PC-3 (cell line): ENCODE measurements at regions not wholly inside any gene's neighbourhood (a gene's known extent, or its start where the extent isn't known, plus 50 kb on each side); places are given as distances from the start of the nearest gene placed in this dataset.

Source experiments
- ATAC-seq: fragments of 200-7000 bp; cut with Tn5 transposase; 2 replicates; pipeline ENCODE4 v1.9.1; 2020; ENCODE audit warnings: mild to moderate bottlenecking, moderate library complexity
- BruUV-seq: library from RNA; stranded (reverse); fragments of 400-500 nt; replicated peaks from 2 replicates; lab custom pipeline; 2021; lab: Mats Ljungman, UMichigan
- CTCF ChIA-PET: fragments of 300-600 bp; sonication (Branson Sonifier 250); formaldehyde crosslinking; loops from one replicate; lab custom pipeline; 2022; ENCODE audit warnings: antibody characterized with exemption; lab: Charles Lee
- POLR2A ChIA-PET: fragments of 300-600 bp; sonication (Branson Sonifier 250); formaldehyde crosslinking; loops from one replicate; lab custom pipeline; 2022; ENCODE audit warnings: antibody characterized with exemption; ENCODE audit not compliant: unreplicated experiment; lab: Charles Lee
- DNase-seq: peaks from one replicate; pipeline ENCODE4 v3.0.0-alpha.2; 2015
- H2AFZ ChIP-seq: fragments of 300-600 bp; sonication (generic); 2 replicates; pipeline ENCODE4 v1.6.0; 2016; ENCODE audit warnings: antibody characterized with exemption, low read length
- H3F3A ChIP-seq: fragments of 300-600 bp; sonication (generic); one replicate; pipeline ENCODE4 v1.6.0; 2017; ENCODE audit warnings: antibody characterized with exemption, low read length, control low read depth, mild to moderate bottlenecking; ENCODE audit not compliant: unreplicated experiment
- H3K27ac ChIP-seq: fragments of 300-600 bp; sonication (generic); 2 replicates; pipeline ENCODE4 v1.5.1; 2016; ENCODE audit warnings: mild to moderate bottlenecking, low read length
- H3K27me3 ChIP-seq: fragments of 300-600 bp; sonication (generic); 2 replicates; pipeline ENCODE4 v1.6.1; 2016; ENCODE audit warnings: low read length, mixed read lengths
- H3K36me3 ChIP-seq: fragments of 300-600 bp; sonication (generic); 2 replicates; pipeline ENCODE4 v1.6.1; 2016; ENCODE audit warnings: low read depth, mixed run types, low read length, mixed read lengths
- H3K4me1 ChIP-seq: fragments of 300-600 bp; sonication (generic); 2 replicates; pipeline ENCODE4 v1.5.1; 2016; ENCODE audit warnings: low read length; ENCODE audit not compliant: insufficient read depth
- H3K4me2 ChIP-seq: fragments of 300-600 bp; sonication (generic); 2 replicates; pipeline ENCODE4 v1.6.0; 2016; ENCODE audit warnings: low read length
- H3K4me3 ChIP-seq: fragments of 300-600 bp; sonication (generic); 2 replicates; pipeline ENCODE4 v1.5.1; 2016; ENCODE audit warnings: mild to moderate bottlenecking, low read length, mixed read lengths
- H3K79me2 ChIP-seq: fragments of 300-600 bp; sonication (generic); 2 replicates; pipeline ENCODE4 v1.6.1; 2017; ENCODE audit warnings: low read length, mixed read lengths
- H3K9ac ChIP-seq: fragments of 300-600 bp; sonication (generic); 2 replicates; pipeline ENCODE4 v1.6.0; 2016; ENCODE audit warnings: mild to moderate bottlenecking, low read length
- H3K9me2 ChIP-seq: fragments of 300-600 bp; sonication (generic); replicated peaks from 2 replicates; pipeline ENCODE4 v1.6.1; 2016; ENCODE audit warnings: mixed run types, low read length, mixed read lengths
- H3K9me3 ChIP-seq: fragments of 300-600 bp; sonication (generic); 2 replicates; pipeline ENCODE4 v1.6.1; 2016; ENCODE audit warnings: low read length, mixed read lengths
- H4K20me1 ChIP-seq: fragments of 300-600 bp; sonication (generic); 2 replicates; pipeline ENCODE4 v1.6.1; 2016; ENCODE audit warnings: low read length, mixed read lengths
- CTCF ChIP-seq: fragments of 300-600 bp; sonication (generic); conservative IDR thresholded peaks from 2 replicates; pipeline ENCODE4 v1.5.1; 2017; ENCODE audit warnings: antibody characterized with exemption, low read depth, mild to moderate bottlenecking, low read length
- EZH2 ChIP-seq: fragments of 300-600 bp; sonication (generic); IDR thresholded peaks from one replicate; pipeline ENCODE4 v1.6.1; 2017; ENCODE audit warnings: antibody characterized with exemption, mild to moderate bottlenecking, low read length; ENCODE audit not compliant: unreplicated experiment
- EZH2phosphoT487 ChIP-seq: fragments of 300-600 bp; sonication (generic); IDR thresholded peaks from 2 replicates; pipeline ENCODE4 v1.6.1; 2018; ENCODE audit warnings: mild to moderate bottlenecking, antibody characterized with exemption, low read length, borderline replicate concordance
- intact Hi-C: fragments of 100-400 bp; cut with micrococcal nuclease; formaldehyde crosslinking; loops from 2 replicates; pipeline ENCODE4 v1.9.0; 2023

- no peaks in the 10 kb centered on the region for H3F3A ChIP-seq
- no peak overlapping the region for H3K4me3 ChIP-seq
- H4K20me1 ChIP-seq = no peaks in the 10 kb centered on the region
- no peaks in the 10 kb centered on the region for H3K9me3 ChIP-seq
- ChIA-PET CTCF (no interaction called here), POLR2A (no interaction called here)
- no peaks in the 10 kb centered on the region for H3K36me3 ChIP-seq
- ATAC-seq = no peak
- BruUV-seq = no TSS peak
- H3K79me2 ChIP-seq = no peaks in the 10 kb centered on the region
- no peaks in the 10 kb centered on the region for H3K4me1 ChIP-seq
- H3K27me3 ChIP-seq = no peaks in the 10 kb centered on the region
- H2AFZ ChIP-seq = no peak overlapping the region
- no peaks in the 10 kb centered on the region for H3K9me2 ChIP-seq
- intact Hi-C loops = no loop called here
- no peak for TF ChIP-seq EZH2
- TF ChIP-seq EZH2phosphoT487 = no peak
- TF ChIP-seq CTCF = no peak
- H3K9ac ChIP-seq = no peak overlapping the region
- H3K27ac ChIP-seq = no peak overlapping the region
- no peak overlapping the region for H3K4me2 ChIP-seq
- DNase-seq = no peak
These were observed 74.6 kb upstream of the RNF152 start for GRCh38 chr18:61967252-61967891.

- H3K27me3 ChIP-seq = no peaks in the 10 kb centered on the region
- no peak overlapping the region for H3K27ac ChIP-seq
- ATAC-seq (no peak), DNase-seq (no peak)
- H3K79me2 ChIP-seq = no peaks in the 10 kb centered on the region
- no TSS peak for BruUV-seq
- H3K9ac ChIP-seq = no peak overlapping the region
- no peak overlapping the region for H3K4me2 ChIP-seq
- no peaks in the 10 kb centered on the region for H3K36me3 ChIP-seq
- ChIA-PET POLR2A (no interaction called here), CTCF (no interaction called here)
- H3K4me1 ChIP-seq = no peaks in the 10 kb centered on the region
- no peak overlapping the region for H3K4me3 ChIP-seq
- H4K20me1 ChIP-seq = no peaks in the 10 kb centered on the region
- no peak for TF ChIP-seq CTCF
- TF ChIP-seq EZH2 = no peak
- TF ChIP-seq EZH2phosphoT487 = no peak
- no peak overlapping the region for H2AFZ ChIP-seq
- H3K9me2 ChIP-seq = no peaks in the 10 kb centered on the region
- no peaks in the 10 kb centered on the region for H3K9me3 ChIP-seq
- intact Hi-C loops = no loop called here
- no peaks in the 10 kb centered on the region for H3F3A ChIP-seq
These were observed 72.5 kb upstream of the RNF152 start for GRCh38 chr18:61965311-61965710.

DNA sequence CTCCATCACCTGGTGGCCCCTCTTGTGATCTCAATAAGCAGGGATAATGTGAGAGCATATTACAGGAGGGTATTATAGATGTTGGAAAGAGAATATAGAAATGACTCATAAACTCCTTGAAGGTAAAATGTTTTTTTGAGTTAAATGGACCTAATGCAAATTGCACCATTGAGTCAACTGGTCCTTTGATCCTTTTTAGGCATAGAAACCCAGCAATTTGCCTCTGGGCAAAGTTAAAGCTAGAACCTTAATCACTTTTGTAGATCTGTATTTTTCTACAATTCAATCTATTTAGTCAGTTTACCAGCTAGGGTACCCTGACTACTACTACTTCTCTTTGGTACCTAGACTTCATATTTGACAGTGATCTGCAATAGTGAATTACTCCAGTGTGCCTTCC lies 71.8 kb upstream of the RNF152 start:
- Histone ChIP-seq H3K9ac (no peak overlapping the region), H3K4me2 (no peak overlapping the region), H3K36me3 (no peaks in the 10 kb centered on the region), H3K9me2 (no peaks in the 10 kb centered on the region), H3K79me2 (no peaks in the 10 kb centered on the region), H3K4me3 (no peak overlapping the region), H3F3A (no peaks in the 10 kb centered on the region), H3K9me3 (no peaks in the 10 kb centered on the region), H2AFZ (no peak overlapping the region), H3K27ac (no peak overlapping the region), H4K20me1 (no peaks in the 10 kb centered on the region), H3K27me3 (no peaks in the 10 kb centered on the region), H3K4me1 (no peaks in the 10 kb centered on the region)
- ChIA-PET POLR2A (no interaction called here), CTCF (no interaction called here)
- intact Hi-C loops = no loop called here
- ATAC-seq = no peak
- BruUV-seq = no TSS peak
- no peak for DNase-seq
- TF ChIP-seq EZH2phosphoT487 (no peak), CTCF (no peak), EZH2 (no peak)
